SIG-M5 (cell line): ENCODE measurements at regions not wholly inside any gene's neighbourhood (a gene's known extent, or its start where the extent isn't known, plus 50 kb on each side); places are given as distances from the start of the nearest gene placed in this dataset.
"Not testable (repeated sequence)": the region's sequence is repeated elsewhere in the genome, so short reads cannot be mapped to it uniquely, and the experiment has no call there.

Source experiments
- DNase-seq: peaks from one replicate; lab custom pipeline; 2025; lab: John Stamatoyannopoulos, UW

DNA sequence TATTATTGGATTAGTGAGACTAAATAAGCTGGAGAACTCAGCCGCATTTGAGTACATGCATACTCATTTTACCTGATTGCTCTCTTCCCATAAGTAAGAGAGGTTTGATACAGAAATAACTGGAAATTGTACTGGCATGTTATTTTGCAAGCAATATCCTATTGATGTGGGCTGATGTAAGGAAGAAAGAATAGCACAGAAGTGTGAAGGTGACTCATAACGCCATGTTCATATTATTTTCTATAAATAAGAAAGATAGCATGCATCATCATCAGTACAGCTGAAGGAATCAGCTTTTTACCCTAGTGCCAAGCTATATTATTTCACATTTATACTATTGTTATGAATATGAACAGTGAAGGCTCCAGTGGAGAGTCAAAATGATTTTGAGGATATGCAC lies 138.3 kb upstream of the FAM47A start:
- DNase-seq, result no peak

DNA sequence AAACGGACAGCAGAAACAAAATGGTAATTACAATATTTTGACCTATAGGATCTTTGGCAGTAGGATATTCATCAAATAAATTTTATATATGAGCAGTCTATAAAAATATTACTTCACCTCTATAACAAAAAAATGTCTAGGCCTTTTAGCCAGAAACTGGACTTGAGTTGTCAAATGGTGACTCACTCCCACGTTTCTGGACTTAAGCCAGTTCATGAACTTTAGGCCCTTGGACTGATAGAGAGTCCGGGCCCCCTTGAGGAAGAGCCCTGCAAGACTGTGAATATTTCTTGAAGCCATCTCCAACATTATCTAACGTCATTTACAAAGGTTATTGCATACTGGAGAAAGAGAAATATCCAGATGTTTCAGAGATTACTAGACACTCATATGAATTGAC lies 106.8 kb upstream of the FAM47A start:
- DNase-seq, result no peak

DNA sequence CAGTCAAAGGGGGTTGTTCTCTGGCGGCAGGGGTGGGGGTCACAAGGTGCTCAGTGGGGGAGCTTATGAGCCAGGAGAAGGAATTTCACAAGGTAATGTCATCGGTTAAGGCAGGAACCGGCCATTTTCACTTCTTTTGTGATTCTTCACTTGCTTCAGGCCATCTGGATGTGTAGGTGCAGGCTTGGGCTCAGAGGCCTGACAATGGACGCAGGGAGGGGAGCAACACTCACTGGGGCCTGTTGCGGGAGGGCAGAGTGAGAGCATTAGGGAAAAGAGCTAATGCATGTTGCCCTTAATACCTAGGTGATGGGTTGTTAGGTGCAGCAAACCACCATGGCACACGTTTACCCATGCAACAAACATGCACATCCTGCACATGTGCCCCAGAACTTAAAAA lies 98.0 kb upstream of the FAM47A start:
- DNase-seq, result not testable (repeated sequence)

DNA sequence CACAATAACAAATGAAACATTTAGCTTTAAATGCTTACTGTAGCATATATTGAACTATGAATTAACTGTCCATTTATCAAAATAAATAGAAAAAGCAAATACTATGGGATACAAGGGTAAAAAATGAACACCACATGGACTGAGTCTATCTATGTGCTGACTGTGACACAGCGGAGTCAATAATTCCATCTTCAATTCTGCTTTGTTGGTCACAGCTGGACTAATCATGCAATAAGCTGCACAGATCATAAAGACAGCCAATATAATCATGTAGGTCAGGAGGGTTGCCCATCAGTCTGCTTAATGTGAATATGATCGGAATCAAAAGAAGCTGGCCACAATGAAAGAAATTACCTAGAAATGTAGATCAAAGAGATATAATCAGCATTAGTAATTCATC lies 95.7 kb upstream of the FAM47A start:
- DNase-seq, result no peak

DNA sequence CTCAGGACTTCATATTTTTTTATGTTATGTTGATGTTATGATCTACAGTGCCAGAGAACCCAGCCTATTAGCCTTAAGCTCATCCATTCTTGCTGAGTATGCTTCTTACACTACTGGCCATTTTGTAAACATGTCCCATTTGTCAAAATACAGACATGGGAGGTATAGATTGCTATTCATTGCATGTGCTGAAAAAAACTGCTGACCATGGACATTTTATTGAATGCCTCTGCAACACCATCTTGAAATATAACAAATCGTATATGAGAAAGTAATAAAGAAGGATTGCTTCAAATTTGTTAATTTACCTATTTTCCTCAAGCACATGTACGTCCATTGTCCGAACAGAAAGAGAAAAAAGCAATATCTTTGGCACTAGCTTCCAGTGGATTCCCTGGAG lies 91.5 kb upstream of the FAM47A start:
- no peak for DNase-seq

DNA sequence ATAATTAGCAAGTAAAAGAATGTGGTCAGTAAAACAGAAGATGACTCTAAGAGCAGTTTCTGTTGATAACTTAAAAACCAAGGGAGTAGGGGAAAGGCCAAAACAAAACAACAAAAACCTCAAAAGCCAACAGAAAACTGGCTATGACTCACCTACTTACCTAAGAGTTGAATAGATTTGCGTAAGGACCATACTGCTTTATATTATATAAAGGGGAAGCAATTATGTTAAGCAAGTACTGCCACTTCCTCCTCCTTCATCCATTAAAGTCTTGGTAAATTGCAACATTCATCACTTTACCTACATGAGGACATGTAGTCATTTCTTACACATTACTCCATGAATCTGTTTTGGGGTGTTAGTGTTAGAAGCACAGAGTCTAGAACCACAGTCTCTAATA lies 85.9 kb upstream of the FAM47A start:
- peak; percentile 75 for DNase-seq

DNA sequence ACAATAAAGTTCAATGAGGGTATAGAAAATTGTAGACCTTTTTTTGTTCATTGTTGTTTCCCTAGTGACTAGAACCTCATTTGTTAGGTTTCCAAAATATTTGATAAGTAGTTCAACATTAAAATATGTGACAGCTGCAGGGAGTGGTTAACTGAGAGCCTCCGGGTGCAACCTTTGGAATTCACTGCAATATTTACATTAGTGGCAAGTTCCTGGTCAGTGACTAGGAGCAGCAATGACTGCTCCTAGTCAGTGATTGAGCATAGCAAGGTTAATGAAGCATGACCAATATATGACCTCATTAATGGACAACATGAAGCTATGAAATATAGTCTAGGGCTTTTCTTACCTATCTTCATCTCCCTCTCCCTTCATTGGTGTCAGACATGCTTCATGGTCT lies 65.8 kb upstream of the FAM47A start:
- no peak for DNase-seq
